GM10266 (cell line): ENCODE measurements at regions not wholly inside any gene's neighbourhood (a gene's known extent, or its start where the extent isn't known, plus 50 kb on each side); places are given as distances from the start of the nearest gene placed in this dataset.

Experiments
- DNase-seq: peaks from one replicate; pipeline ENCODE4 v3.0.0; 2012; ENCODE audit errors: extremely low spot score
- TF ChIP-seq, protein P1 (sequence below): IDR thresholded peaks from 2 replicates; pipeline ENCODE4 v1.5.1; 2012; ENCODE audit warnings: mild to moderate bottlenecking, low read depth; ENCODE audit not compliant: control insufficient read depth, insufficient read depth; ENCODE audit errors: missing control alignments

DNA sequence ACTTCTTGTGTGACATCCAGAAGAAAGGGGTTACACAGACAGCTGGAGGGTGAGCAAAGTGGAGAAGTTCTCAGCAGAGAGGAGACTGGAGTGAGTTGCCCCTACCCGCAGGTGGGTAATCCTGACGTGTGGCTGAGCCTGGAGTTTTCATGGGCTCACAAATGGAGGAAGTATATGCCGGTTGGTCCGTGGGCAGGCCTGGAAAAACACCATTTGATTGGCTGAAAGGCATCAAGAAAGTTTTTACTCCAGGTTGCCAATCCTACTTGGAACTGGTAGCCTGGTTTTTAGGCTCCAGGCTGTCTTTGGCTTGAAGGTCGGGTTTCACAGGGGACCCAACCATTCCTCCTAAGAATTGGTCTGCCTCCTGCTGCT lies 1177.4 kb upstream of the LRRTM1 start:
- TF ChIP-seq, protein P1, sequence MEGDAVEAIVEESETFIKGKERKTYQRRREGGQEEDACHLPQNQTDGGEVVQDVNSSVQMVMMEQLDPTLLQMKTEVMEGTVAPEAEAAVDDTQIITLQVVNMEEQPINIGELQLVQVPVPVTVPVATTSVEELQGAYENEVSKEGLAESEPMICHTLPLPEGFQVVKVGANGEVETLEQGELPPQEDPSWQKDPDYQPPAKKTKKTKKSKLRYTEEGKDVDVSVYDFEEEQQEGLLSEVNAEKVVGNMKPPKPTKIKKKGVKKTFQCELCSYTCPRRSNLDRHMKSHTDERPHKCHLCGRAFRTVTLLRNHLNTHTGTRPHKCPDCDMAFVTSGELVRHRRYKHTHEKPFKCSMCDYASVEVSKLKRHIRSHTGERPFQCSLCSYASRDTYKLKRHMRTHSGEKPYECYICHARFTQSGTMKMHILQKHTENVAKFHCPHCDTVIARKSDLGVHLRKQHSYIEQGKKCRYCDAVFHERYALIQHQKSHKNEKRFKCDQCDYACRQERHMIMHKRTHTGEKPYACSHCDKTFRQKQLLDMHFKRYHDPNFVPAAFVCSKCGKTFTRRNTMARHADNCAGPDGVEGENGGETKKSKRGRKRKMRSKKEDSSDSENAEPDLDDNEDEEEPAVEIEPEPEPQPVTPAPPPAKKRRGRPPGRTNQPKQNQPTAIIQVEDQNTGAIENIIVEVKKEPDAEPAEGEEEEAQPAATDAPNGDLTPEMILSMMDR: no peak
- no peak for DNase-seq

GRCh38 chr2:81481242-81481993 lies 1176.9 kb upstream of the LRRTM1 start:
- TF ChIP-seq, protein P1: no peak
- DNase-seq: no peak

DNA sequence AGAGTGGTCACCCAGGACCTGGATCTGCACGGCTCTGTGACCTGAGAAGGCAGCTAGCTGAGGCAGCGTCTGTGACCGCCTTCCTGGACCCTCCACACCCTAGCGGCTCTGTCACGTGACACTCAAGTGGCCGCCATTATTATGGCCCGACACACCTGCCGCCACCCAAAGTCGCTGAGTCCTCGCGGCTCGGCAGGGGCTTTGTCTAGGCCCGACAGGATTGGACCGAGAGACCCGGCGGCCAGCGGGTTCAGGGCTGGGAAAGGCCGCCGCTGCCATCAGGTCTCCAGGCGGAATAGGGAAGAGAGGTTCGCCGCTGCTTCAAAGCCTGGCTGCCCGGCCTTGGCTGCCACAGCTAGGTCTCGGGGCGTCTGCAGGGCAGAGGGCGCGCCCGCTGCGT lies 1162.5 kb upstream of the LRRTM1 start:
- no peak for DNase-seq
- TF ChIP-seq, protein P1: no peak

DNA sequence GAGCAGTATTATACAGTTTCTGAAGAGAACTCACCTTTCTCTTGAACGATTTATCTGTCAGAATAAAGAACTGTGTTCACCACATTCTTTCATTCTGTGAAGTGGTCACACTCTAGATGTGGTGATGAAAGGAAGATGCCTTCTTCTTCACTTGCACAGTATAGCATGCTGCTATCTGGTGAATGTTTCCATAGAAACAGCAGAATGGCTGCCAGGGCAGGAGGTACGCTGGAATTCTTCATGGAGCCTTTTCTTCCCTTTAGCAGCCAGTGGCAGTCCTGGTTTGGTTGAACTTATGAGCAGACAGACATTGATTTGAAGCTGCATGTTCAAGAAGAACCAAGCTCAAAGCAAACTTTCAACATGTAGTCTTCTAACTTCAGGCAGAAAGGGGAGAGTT lies 1157.9 kb upstream of the LRRTM1 start:
- DNase-seq: no peak
- TF ChIP-seq, protein P1: no peak

GRCh38 chr2:81445176-81445575 lies 1140.6 kb upstream of the LRRTM1 start:
- no peak for DNase-seq
- TF ChIP-seq, protein P1: no peak

DNA sequence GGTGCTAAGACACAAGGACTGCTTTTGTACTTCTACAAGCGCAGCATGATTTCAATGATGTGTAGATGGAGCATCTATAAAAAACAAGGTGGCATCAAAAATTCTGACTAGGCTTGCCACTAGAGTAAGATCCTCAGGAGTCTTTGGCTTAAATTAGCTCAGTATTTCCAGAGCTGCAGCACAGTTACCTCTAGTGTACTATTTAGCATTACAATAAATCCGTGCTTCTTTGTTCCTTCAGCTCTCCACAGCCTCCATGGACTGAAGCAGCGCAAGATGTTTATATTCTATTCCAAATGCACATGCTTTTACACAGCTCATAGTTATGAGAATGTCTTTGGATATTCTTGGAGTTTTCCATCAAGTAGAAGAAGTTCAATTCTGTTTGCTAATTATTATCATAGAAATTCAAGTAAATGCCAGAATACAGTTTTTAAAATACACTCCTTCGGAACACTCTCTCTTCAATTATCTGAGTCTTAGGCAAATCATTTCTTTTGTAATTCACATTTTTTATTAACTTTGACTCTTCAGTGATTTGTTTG lies 1133.0 kb upstream of the LRRTM1 start:
- TF ChIP-seq, protein P1: no peak
- DNase-seq: no peak

DNA sequence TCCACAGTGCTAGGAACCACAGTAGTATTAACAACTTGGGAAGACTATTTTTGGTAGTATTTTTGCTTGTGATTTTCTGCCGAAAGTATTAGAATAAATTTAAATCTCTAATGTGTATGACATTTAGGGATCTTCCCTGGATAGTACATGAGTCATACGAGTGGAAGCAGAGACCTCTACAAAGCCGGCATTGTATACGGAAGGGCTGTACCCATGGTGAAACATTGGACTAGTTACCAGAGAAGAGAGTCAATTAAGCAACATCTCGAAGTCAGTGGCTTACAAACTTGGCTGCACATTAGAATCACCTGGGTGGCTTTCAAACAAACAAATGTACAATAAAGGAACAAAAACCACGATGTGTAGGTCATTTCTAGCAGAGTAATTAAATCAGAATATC lies 1131.7 kb upstream of the LRRTM1 start:
- TF ChIP-seq, protein P1: no peak
- DNase-seq: no peak
